Prostate gland (tissue), 2 donors: ENCODE measurements at regions not wholly inside any gene's neighbourhood (a gene's known extent, or its start where the extent isn't known, plus 50 kb on each side); places are given as distances from the start of the nearest gene placed in this dataset.

Experiments
- DNase-seq: peaks from one replicate; pipeline ENCODE4 v3.0.0-alpha.2; 2019; ENCODE audit warnings: low spot score
- H3K27ac ChIP-seq, 2 donors: fragments of 200-600 bp; sonication (generic); 2 replicates each; pipeline ENCODE4 v1.5.1; 2017 to 2019
- H3K27me3 ChIP-seq: fragments of 200-600 bp; sonication (generic); replicated peaks from 2 replicates; pipeline ENCODE4 v1.5.1; 2019; ENCODE audit not compliant: insufficient read depth
- H3K36me3 ChIP-seq, 2 donors: fragments of 200-600 bp; sonication (generic); 1 replicate in 1 of 2; 2 replicates in 1 of 2; pipeline versions ENCODE4 v1.5.1 to v1.8.1; 2017 to 2019
- H3K4me1 ChIP-seq: fragments of 200-600 bp; sonication (generic); replicated peaks from 2 replicates; pipeline ENCODE4 v1.5.1; 2019
- H3K4me3 ChIP-seq, 2 donors: fragments of 200-600 bp; sonication (generic); 2 replicates each; pipeline ENCODE4 v1.5.1; 2017 to 2019
- H3K9me3 ChIP-seq: fragments of 200-600 bp; sonication (generic); 2 replicates; pipeline ENCODE4 v1.5.1; 2017
- POLR2A ChIP-seq: fragments of 450-650 bp; IDR thresholded peaks from one replicate; pipeline ENCODE4 v1.6.1; 2016; ENCODE audit warnings: antibody characterized with exemption, mild to moderate bottlenecking
- POLR2AphosphoS5 ChIP-seq: sonication (generic); formaldehyde crosslinking; IDR thresholded peaks from one replicate; pipeline ENCODE4 v1.6.1; 2017; ENCODE audit warnings: antibody characterized with exemption
- WGBS: methylation state at CpG from one replicate; pipeline ENCODE4 v1.1.5; 2018; 5-methylcytosine and 5-hydroxymethylcytosine counted together
- intact Hi-C: fragments of 100-400 bp; cut with DNase I; formaldehyde crosslinking; loops from one replicate; pipeline ENCODE4 v1.14.2; 2022
- TF ChIP-seq, protein P1 (sequence below), 4 experiments: fragments of 200-600 bp in 2 of 4; fragments of 450-650 bp in 2 of 4; sonication (generic) in 2 of 4; IDR thresholded peaks; 1 replicate in 3 of 4; 2 replicates in 1 of 4; pipeline ENCODE4 v1.5.1; 2016 to 2019; ENCODE audit warnings: antibody characterized with exemption in 4 of 4, mild to moderate bottlenecking in 2 of 4, moderate library complexity in 2 of 4

DNA sequence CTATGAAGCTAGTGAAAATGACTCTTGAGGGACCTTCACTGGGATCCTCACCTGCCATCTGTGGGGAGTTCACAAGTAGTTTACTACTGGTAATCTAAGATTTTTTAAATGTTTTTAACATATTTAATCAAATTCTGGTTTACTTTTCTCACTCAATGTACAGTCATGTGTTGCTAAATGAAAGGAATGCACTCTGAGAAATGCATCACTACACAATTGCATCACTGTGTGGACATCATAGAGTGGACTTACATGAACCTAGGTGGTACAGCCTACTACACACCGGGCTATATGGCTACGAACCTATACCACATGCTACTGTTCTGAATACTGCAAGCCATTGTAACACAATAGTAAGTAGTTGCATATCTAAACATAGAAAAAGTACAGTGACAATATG, 528.0 kb downstream of the BCL11A start:
- WGBS: 93% methylated on average over 2 of the region's 2 CpGs

GRCh38 chr2:60023256-60023985, 530.0 kb downstream of the BCL11A start:
- H3K9me3 ChIP-seq: no peaks in the 10 kb centered on the region
- DNase-seq: no peak
- WGBS: 80% methylated on average over 5 of the region's 5 CpGs
- no peaks in the 10 kb centered on the region for H3K36me3 ChIP-seq
- H3K27ac ChIP-seq: no peak overlapping the region
- no peaks in the 10 kb centered on the region for H3K27me3 ChIP-seq
- no peaks in the 10 kb centered on the region for H3K4me1 ChIP-seq
- H3K4me3 ChIP-seq: no peak overlapping the region
- intact Hi-C loops: no loop called here
- TF ChIP-seq POLR2A (no peak), POLR2AphosphoS5 (no peak)
- TF ChIP-seq, protein P1, sequence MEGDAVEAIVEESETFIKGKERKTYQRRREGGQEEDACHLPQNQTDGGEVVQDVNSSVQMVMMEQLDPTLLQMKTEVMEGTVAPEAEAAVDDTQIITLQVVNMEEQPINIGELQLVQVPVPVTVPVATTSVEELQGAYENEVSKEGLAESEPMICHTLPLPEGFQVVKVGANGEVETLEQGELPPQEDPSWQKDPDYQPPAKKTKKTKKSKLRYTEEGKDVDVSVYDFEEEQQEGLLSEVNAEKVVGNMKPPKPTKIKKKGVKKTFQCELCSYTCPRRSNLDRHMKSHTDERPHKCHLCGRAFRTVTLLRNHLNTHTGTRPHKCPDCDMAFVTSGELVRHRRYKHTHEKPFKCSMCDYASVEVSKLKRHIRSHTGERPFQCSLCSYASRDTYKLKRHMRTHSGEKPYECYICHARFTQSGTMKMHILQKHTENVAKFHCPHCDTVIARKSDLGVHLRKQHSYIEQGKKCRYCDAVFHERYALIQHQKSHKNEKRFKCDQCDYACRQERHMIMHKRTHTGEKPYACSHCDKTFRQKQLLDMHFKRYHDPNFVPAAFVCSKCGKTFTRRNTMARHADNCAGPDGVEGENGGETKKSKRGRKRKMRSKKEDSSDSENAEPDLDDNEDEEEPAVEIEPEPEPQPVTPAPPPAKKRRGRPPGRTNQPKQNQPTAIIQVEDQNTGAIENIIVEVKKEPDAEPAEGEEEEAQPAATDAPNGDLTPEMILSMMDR (IDR thresholded peaks at IDR 0.05): no peak

More for the DNA sequence above, 528.0 kb downstream of the BCL11A start:
- Histone ChIP-seq H3K27ac (no peak overlapping the region), H3K27me3 (no peaks in the 10 kb centered on the region), H3K4me1 (no peaks in the 10 kb centered on the region), H3K36me3 (no peaks in the 10 kb centered on the region), H3K4me3 (no peak overlapping the region), H3K9me3 (no peaks in the 10 kb centered on the region)
- no peak for DNase-seq
- no peak for TF ChIP-seq POLR2AphosphoS5
- TF ChIP-seq, protein P1 (IDR thresholded peaks at IDR 0.05): no peak
- no peak for TF ChIP-seq POLR2A
- intact Hi-C loops: no loop called here

DNA sequence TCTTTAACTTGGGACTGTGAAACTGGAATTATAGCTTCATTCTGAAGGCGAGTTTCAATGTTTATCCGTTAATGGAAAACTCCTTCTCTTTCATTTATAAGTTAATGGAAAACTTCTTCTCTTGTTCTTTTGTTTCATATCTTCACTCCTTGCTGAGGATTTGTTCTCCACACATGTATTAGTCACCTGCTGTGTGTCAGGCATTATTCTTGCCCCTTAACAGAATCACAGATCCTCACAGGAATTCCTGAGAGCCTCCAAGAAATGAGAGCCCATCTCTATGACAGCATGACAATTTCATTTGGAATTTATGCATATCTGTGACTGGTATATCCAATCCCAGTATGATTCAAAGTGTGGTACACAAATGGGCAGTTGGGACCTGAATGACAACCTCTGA, 545.8 kb downstream of the BCL11A start:
- intact Hi-C loops: no loop called here
- Histone ChIP-seq H3K4me1 (no peaks in the 10 kb centered on the region), H3K27me3 (no peaks in the 10 kb centered on the region), H3K27ac (no peak overlapping the region), H3K36me3 (no peaks in the 10 kb centered on the region), H3K4me3 (no peak overlapping the region), H3K9me3 (no peaks in the 10 kb centered on the region)
- DNase-seq: no peak
- 92% methylated on average over 2 of the region's 2 CpGs for WGBS
- TF ChIP-seq, protein P1 (IDR thresholded peaks at IDR 0.05): no peak
- TF ChIP-seq POLR2AphosphoS5 (no peak), POLR2A (no peak)

DNA sequence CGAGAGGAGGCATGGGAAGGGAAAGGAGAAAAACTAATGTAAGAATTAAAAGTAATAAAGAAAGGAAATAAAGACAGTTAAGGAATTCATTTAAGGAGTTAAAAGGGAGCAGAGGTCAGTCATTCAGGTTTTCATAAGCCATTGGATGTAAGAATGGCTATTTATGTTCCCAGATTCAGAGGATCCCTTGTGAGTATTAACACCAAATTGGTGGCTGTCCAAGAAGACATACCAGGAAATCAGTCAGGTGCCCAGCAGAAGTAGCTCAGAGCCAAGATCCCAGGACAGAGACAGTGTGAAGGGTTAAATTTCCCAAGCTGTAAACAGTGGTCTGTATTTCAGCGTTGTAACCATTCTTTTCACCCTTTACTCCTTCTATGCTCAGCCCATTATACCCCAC, 550.4 kb downstream of the BCL11A start:
- Histone ChIP-seq H3K4me3 (no peak overlapping the region), H3K36me3 (no peaks in the 10 kb centered on the region), H3K27me3 (no peaks in the 10 kb centered on the region), H3K9me3 (no peaks in the 10 kb centered on the region), H3K27ac (no peak overlapping the region), H3K4me1 (no peaks in the 10 kb centered on the region)
- intact Hi-C loops: no loop called here
- DNase-seq: no peak
- TF ChIP-seq POLR2A: no peak
- TF ChIP-seq, protein P1 (IDR thresholded peaks at IDR 0.05): no peak
- TF ChIP-seq POLR2AphosphoS5: no peak
- 63% methylated on average over 2 of the region's 2 CpGs for WGBS

DNA sequence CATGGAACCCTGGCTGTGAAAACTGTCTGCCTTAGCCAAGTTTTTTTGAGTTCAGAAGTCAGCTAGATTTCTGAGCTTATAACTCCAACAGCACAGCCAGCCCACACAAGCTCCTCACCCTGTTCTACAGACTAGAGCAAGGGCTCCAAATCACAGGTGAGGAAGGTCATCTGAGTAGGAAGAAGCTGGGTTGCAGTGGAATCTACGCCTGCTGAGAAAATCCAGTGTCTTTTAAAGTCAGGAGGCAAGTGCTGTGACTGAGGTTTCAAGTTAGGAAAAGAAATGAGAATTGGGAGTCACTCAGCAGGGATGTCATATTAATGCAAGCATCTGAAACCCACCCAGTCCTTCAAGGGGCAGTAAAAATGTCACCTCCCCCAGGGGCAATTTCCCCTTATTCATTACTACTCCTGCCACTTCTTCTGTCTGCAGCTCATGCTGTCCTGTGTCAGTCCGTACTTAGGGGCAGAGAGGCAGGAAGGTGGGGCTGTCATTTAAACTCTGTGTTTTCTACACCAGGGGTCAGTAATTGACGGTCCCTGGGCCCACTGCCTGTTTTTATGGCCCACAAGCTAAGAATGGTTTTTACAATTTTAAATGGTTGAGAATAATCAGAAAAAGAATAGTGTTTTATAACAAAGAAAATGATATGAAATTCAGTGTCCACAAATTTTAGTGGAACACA, 551.1 kb downstream of the BCL11A start:
- TF ChIP-seq, protein P1 (IDR thresholded peaks at IDR 0.05): no peak
- no peaks in the 10 kb centered on the region for H3K4me1 ChIP-seq

More for the DNA sequence above, 551.1 kb downstream of the BCL11A start:
- H3K4me3 ChIP-seq: no peak overlapping the region
- H3K9me3 ChIP-seq: no peaks in the 10 kb centered on the region
- WGBS: 73% methylated on average over 3 of the region's 3 CpGs
- H3K27me3 ChIP-seq: no peaks in the 10 kb centered on the region
- intact Hi-C loops: no loop called here
- H3K27ac ChIP-seq: no peak overlapping the region
- no peak for DNase-seq
- no peaks in the 10 kb centered on the region for H3K36me3 ChIP-seq
